ENCODE measurements at regions not wholly inside any gene's neighbourhood (a gene's known extent, or its start where the extent isn't known, plus 50 kb on each side); places are given as distances from the start of the nearest gene placed in this dataset.
"Not testable (repeated sequence)": the region's sequence is repeated elsewhere in the genome, so short reads cannot be mapped to it uniquely, and the experiment has no call there.

- no peak for DNase-seq
These were observed 625.6 kb upstream of the PTBP2 start for GRCh38 chr1:96095849-96096612.

- no peak for DNase-seq
These were observed 624.8 kb upstream of the PTBP2 start for GRCh38 chr1:96096613-96097321.

GRCh38 chr1:96104506-96104905 lies 617.1 kb upstream of the PTBP2 start:
- DNase-seq, result no peak

GRCh38 chr1:96104906-96105305 lies 616.7 kb upstream of the PTBP2 start:
- DNase-seq, result no peak

DNA sequence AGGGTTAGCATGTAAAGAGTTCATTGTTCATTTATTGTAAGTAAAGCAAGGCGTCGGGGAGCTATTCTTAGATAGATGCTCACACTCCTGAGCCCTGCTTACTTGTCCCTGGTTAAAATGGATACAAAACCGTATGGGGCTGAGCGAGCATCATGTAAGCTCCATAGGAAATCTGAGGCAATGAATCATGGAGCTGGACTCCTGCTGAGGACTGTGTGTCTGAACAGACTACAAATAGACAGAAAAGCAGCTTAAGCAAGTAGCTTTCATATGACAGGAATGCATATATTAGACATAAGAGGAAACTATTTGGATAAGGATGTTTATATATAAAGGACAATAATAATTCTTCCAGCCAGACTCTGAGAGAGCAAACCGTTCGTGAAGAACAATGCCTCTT lies 604.9 kb upstream of the PTBP2 start:
- DNase-seq, result peak; percentile 64

DNA sequence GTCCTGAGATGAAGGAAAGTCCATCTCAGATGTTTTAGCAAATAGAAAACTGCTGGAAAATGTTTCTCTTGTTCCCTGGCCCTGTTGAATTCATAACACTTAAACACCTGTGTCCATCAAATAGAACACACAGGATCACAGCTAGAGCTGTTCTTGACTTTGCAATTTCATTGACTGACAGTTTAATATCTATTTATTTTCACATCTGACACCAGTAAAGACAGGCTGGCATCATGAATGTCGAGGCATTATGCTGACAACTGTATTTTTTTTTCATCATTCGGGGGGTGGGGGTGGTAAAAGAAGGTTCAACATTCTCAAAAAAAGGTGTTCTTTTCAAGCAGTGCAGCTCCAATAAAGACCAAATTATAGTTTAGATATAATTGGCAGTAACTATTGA lies 591.2 kb upstream of the PTBP2 start:
- no peak for DNase-seq

DNA sequence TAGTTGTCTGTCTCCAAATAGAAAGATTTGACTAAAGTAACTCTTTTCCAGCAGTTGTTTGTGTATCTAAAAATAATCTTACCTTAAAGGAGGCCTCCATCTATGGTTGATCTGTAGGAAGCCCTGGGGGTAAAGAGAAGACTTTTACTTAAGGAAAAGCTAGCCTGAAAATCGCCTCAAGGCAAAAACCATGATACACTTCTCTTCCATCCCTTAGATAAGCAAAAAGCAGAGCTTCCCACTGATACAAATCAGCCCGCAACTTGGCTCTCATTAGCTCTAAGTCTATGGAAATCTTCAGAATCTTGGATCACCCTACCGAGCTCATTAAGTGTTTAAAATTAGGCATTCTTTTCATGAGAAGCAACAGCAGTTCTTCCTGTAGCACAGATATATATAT lies 576.9 kb upstream of the PTBP2 start:
- DNase-seq, result no peak

- DNase-seq, result no peak
These were observed 576.1 kb upstream of the PTBP2 start for GRCh38 chr1:96145492-96145891.

GRCh38 chr1:96152957-96153356 lies 568.6 kb upstream of the PTBP2 start:
- DNase-seq, result not testable (repeated sequence)

- no peak for DNase-seq
These were observed 564.5 kb upstream of the PTBP2 start for GRCh38 chr1:96157101-96157500.

DNA sequence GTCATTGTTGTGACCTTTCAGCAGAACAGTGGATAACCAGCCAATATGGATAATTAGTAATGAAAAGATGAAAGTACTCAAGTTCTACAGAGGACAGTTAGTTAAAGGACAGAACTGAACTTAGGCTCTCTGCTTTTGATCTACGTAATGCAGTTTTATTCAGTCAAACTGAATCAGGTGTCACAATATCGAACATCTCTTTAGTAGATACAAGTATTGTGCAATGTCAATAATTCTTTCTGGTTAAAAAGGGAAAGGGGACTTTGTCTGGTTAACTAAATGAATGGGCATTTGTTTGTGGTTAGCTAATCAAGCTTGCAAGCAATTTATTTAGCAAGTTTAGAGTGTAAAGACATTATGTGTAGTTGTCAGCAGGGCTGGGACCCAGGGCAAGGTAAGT lies 562.2 kb upstream of the PTBP2 start:
- no peak for DNase-seq

DNA sequence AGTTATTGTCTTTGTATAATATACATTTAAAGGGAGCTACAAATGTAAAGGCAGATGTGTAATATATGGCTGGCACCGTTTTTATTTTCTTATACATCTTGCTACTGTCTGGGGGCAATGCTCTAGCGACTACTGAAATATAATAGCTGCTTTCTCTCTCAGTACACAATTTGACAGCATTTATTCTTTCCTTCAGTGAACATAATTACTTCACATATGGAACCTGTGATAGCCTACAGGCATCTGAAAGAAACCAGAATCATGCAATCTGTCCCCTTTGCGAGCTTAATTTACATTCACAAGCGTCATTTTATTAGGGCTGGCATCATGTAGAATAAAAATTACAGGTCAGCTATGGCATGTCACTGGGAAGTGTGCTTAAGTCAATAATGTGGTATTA lies 557.5 kb upstream of the PTBP2 start:
- DNase-seq, result no peak

- no peak for DNase-seq
These were observed 543.5 kb upstream of the PTBP2 start for GRCh38 chr1:96178053-96178452.

DNA sequence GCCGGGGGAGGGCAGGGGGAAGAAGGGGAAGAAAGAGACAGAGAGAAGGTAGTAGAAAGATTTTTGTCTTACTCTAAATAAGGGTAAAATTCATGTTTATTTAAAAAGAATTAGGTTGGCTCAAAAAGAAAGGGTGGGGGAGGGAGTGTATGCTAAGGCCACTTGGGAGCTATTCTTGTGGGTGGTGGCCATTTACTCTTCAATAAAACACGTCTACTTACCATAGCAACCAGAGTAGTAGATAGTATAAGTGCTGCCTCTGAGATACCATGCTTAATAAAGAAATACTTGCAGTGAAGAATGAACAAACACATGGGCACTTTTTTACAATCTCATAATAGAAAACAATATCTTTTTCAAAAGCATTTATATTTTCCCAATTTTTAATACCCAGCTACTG lies 538.1 kb upstream of the PTBP2 start:
- DNase-seq, result no peak

- DNase-seq, result no peak
These were observed 537.7 kb upstream of the PTBP2 start for GRCh38 chr1:96183928-96184327.

- no peak for DNase-seq
These were observed 536.4 kb upstream of the PTBP2 start for GRCh38 chr1:96185181-96185580.

DNA sequence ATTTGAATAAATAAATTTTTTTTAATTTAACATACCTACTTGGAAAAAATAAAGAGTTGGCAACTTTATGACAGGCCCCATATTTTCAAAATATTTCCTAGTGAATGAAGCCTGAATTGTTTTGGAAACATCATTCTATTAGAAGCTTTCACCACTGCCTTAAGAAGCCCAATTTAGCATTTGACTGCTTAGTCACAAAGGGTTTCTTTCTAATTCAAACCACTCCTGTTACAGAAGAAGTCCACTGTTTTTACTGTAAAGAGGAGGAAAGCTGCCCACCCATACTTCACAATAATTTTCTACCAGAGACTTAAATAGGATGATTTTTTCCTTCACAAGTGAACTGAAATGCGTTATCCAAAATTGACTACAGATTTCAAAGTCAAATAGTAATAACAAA lies 534.6 kb upstream of the PTBP2 start:
- no peak for DNase-seq

DNA sequence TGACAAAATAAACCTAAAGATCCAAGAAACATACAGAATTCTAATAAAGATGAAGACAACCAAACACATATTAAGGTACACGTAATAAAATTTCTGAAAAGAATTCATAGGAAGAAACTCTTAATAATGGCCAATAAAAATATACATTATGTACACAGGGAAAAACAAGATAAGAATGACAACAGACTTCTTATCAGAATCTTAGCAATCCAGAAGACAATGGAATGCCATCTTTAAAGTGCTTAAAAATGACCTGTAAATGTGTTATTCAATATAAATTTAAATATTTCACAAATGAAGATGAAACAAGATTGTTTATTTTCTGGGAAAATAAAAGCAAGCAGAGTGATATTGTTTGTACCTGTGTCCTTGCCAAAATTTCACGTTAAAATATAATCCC lies 530.4 kb upstream of the PTBP2 start:
- DNase-seq, result no peak

DNA sequence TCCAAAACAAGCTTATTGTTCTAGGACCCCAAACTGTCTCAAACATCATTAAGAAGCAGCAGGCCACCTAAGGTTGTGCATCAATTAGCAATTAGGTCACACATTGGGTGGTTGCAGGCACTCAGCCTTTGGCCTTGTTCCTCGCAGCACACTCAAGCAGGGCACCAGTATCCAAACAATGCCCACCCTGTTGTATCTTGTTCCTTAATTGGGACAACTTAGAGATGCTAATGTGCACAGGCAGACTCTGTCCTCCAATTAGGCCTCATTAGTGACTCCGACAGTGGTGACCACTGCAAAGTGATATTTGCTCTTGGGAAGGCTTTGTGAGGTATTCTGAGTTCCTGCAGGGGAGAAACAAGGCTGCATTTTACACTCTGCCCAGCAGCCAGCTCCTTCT lies 515.1 kb upstream of the PTBP2 start:
- DNase-seq, result peak; percentile 80

GRCh38 chr1:96207936-96208335 lies 513.6 kb upstream of the PTBP2 start:
- no peak for DNase-seq

- DNase-seq, result no peak
These were observed 513.2 kb upstream of the PTBP2 start for GRCh38 chr1:96208428-96208827.

DNA sequence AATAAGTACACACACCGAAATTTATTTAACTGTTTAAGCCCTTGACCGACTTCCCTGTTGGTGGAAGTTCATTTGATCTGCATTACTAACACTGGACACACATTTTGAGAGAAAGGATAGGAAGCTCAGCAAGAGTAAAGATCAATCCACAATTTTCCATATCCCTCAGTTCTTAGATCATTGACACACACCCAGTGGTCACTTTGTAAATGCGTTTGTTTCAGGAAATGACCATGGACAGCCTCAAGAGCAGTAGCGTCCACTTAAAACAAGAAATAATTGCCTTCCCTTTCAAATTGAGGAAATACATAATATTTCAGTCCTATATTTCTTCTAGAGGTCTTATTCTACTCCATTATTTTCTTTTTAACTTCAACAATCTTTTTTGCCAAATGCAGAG lies 511.5 kb upstream of the PTBP2 start:
- DNase-seq, result no peak

- no peak for DNase-seq
These were observed 510.4 kb upstream of the PTBP2 start for GRCh38 chr1:96211202-96211601.

- DNase-seq, result no peak
These were observed 506.6 kb upstream of the PTBP2 start for GRCh38 chr1:96214982-96215381.

GRCh38 chr1:96220651-96221050 lies 500.9 kb upstream of the PTBP2 start:
- DNase-seq, result no peak
